T-helper 1 cell (primary cell): ENCODE measurements at regions not wholly inside any gene's neighbourhood (a gene's known extent, or its start where the extent isn't known, plus 50 kb on each side); places are given as distances from the start of the nearest gene placed in this dataset.

Experiments used
- DNase-seq, 5 donors: peaks; one replicate each; pipeline ENCODE4 v3.0.0-alpha.2; 2012 to 2020

GRCh38 chr4:163582703-163583102 is 88.2 kb downstream of the TMA16 start:
- DNase-seq: no peak

- DNase-seq: no peak
Observed at GRCh38 chr4:163587867-163588266, 93.4 kb downstream of the TMA16 start.

GRCh38 chr4:163588532-163588931 is 94.0 kb downstream of the TMA16 start:
- no peak for DNase-seq

- no peak for DNase-seq
Observed at GRCh38 chr4:163590103-163590502, 95.6 kb downstream of the TMA16 start.

GRCh38 chr4:163590619-163591264 is 96.3 kb downstream of the TMA16 start:
- no peak for DNase-seq

- no peak for DNase-seq
Observed at GRCh38 chr4:163591614-163592020, 97.1 kb downstream of the TMA16 start.

- DNase-seq: no peak
Observed at GRCh38 chr4:163592212-163592611, 97.7 kb downstream of the TMA16 start.

GRCh38 chr4:163595580-163595979 is 101.1 kb downstream of the TMA16 start:
- DNase-seq: no peak

- DNase-seq: no peak
Observed at GRCh38 chr4:163598028-163598427, 103.5 kb downstream of the TMA16 start.

GRCh38 chr4:163598489-163598888 is 104.0 kb downstream of the TMA16 start:
- DNase-seq: no peak

- no peak for DNase-seq
Observed at GRCh38 chr4:163600727-163601126, 106.2 kb downstream of the TMA16 start.

GRCh38 chr4:163603257-163603656 is 108.8 kb downstream of the TMA16 start:
- DNase-seq: no peak

- no peak for DNase-seq
Observed at GRCh38 chr4:163606896-163607691, 112.6 kb downstream of the TMA16 start.

- DNase-seq: no peak
Observed at GRCh38 chr4:163609019-163609418, 114.5 kb downstream of the TMA16 start.

GRCh38 chr4:163610648-163611047 is 116.2 kb downstream of the TMA16 start:
- no peak for DNase-seq

- no peak for DNase-seq
Observed at GRCh38 chr4:163611182-163611581, 116.7 kb downstream of the TMA16 start.

- no peak for DNase-seq
Observed at GRCh38 chr4:163611784-163612445, 117.4 kb downstream of the TMA16 start.

GRCh38 chr4:163612762-163613161 is 118.3 kb downstream of the TMA16 start:
- DNase-seq: no peak

- DNase-seq: no peak
Observed at GRCh38 chr4:163613383-163613782, 118.9 kb downstream of the TMA16 start.

GRCh38 chr4:163614866-163615265 is 120.4 kb downstream of the TMA16 start:
- no peak for DNase-seq

- no peak for DNase-seq
Observed at GRCh38 chr4:163618845-163619244, 124.4 kb downstream of the TMA16 start.

GRCh38 chr4:163620738-163621137 is 126.2 kb downstream of the TMA16 start:
- DNase-seq: no peak

GRCh38 chr4:163621821-163622220 is 127.3 kb downstream of the TMA16 start:
- DNase-seq: no peak
